Colonic mucosa (tissue), 4 donors: ENCODE measurements at regions not wholly inside any gene's neighbourhood (a gene's known extent, or its start where the extent isn't known, plus 50 kb on each side); places are given as distances from the start of the nearest gene placed in this dataset.

Source experiments
- DNase-seq: peaks from one replicate; pipeline ENCODE4 v3.0.0-alpha.2; 2020
- H3K27ac ChIP-seq: fragments of 200-600 bp; one replicate; pipeline ENCODE4 v1.8.0; 2021
- H3K27me3 ChIP-seq: fragments of 200-600 bp; one replicate; pipeline ENCODE4 v1.8.0; 2021
- H3K36me3 ChIP-seq: fragments of 200-600 bp; one replicate; pipeline ENCODE4 v1.8.0; 2021
- H3K4me1 ChIP-seq: fragments of 200-600 bp; one replicate; pipeline ENCODE4 v1.8.0; 2021; ENCODE audit warnings: mild to moderate bottlenecking
- H3K4me3 ChIP-seq: fragments of 200-600 bp; one replicate; pipeline ENCODE4 v1.8.0; 2021
- H3K9ac ChIP-seq, 2 donors: one replicate each; pipeline ENCODE4 v1.7.0; 2013; ENCODE audit warnings: control low read depth in 2 of 2, low read depth in 2 of 2, low read length in 2 of 2
- H3K9me3 ChIP-seq: fragments of 200-600 bp; one replicate; pipeline ENCODE4 v1.8.0; 2021
- intact Hi-C: fragments of 100-400 bp; cut with DNase I; formaldehyde crosslinking; loops from one replicate; pipeline ENCODE4 v1.14.1; 2022
- TF ChIP-seq, protein P1 (sequence below): fragments of 200-600 bp; IDR thresholded peaks from one replicate; pipeline ENCODE4 v1.8.0; 2022; ENCODE audit warnings: antibody characterized with exemption, mild to moderate bottlenecking
- donor health status: healthy.
- donor health status: DM: no; HTN: no; CAD: no.
- donor health status: DM: no; HTN: no; CAD: no.

- TF ChIP-seq, protein P1, sequence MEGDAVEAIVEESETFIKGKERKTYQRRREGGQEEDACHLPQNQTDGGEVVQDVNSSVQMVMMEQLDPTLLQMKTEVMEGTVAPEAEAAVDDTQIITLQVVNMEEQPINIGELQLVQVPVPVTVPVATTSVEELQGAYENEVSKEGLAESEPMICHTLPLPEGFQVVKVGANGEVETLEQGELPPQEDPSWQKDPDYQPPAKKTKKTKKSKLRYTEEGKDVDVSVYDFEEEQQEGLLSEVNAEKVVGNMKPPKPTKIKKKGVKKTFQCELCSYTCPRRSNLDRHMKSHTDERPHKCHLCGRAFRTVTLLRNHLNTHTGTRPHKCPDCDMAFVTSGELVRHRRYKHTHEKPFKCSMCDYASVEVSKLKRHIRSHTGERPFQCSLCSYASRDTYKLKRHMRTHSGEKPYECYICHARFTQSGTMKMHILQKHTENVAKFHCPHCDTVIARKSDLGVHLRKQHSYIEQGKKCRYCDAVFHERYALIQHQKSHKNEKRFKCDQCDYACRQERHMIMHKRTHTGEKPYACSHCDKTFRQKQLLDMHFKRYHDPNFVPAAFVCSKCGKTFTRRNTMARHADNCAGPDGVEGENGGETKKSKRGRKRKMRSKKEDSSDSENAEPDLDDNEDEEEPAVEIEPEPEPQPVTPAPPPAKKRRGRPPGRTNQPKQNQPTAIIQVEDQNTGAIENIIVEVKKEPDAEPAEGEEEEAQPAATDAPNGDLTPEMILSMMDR, result no peak
These were observed 97.3 kb downstream of the ARL6IP6 start for GRCh38 chr2:152815634-152816257.

DNA sequence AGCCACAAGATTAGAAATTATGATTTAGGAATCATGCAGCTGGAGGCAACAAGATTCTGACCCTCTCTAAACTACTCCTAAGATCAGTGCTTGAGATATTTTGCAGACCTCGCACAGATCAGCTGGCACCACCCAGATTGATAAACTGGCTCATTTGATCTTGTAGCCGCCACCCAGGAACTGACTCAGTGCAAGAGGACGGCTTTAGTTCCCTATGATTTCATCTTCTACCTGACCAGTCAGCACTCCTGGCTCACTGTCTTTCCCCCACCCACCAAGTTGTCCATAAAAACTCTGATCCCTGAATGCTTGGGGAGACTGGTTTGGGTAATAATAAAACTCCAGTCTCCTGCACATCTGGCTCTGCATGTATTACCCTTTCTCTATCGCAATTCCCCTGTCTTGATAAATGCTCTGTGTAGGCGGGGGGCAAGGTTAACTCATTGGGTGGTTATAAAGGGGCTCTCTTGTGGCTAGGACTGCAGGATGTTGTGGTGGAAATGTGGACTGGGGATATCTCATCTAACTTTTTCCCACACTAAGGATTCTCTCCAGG lies 96.1 kb downstream of the ARL6IP6 start:
- Histone ChIP-seq H3K4me3 (no peak overlapping the region), H3K36me3 (no peaks in the 10 kb centered on the region), H3K27ac (no peak overlapping the region), H3K9me3 (no peaks in the 10 kb centered on the region), H3K9ac (no peak overlapping the region), H3K27me3 (no peaks in the 10 kb centered on the region), H3K4me1 (no peaks in the 10 kb centered on the region)
- TF ChIP-seq, protein P1, result no peak
- DNase-seq, result no peak
- intact Hi-C loops, result no loop called here

More at GRCh38 chr2:152815634-152816257, 97.3 kb downstream of the ARL6IP6 start:
- DNase-seq, result no peak
- intact Hi-C loops, result no loop called here
- no peak overlapping the region for H3K27ac ChIP-seq
- no peak overlapping the region for H3K9ac ChIP-seq
- H3K27me3 ChIP-seq, result no peaks in the 10 kb centered on the region
- no peak overlapping the region for H3K4me3 ChIP-seq
- no peaks in the 10 kb centered on the region for H3K9me3 ChIP-seq
- no peaks in the 10 kb centered on the region for H3K36me3 ChIP-seq
- no peaks in the 10 kb centered on the region for H3K4me1 ChIP-seq

- DNase-seq, result no peak
- intact Hi-C loops, result no loop called here
These were observed 94.9 kb downstream of the ARL6IP6 start for GRCh38 chr2:152813351-152813750.

More at GRCh38 chr2:152813351-152813750, 94.9 kb downstream of the ARL6IP6 start:
- no peaks in the 10 kb centered on the region for H3K27me3 ChIP-seq
- H3K9me3 ChIP-seq, result no peaks in the 10 kb centered on the region
- no peak overlapping the region for H3K27ac ChIP-seq
- H3K36me3 ChIP-seq, result no peaks in the 10 kb centered on the region
- H3K4me3 ChIP-seq, result no peak overlapping the region
- no peaks in the 10 kb centered on the region for H3K4me1 ChIP-seq
- TF ChIP-seq, protein P1, result no peak
- H3K9ac ChIP-seq, result no peak overlapping the region
